Fibroblast of skin of abdomen (primary cell): ENCODE measurements at regions not wholly inside any gene's neighbourhood (a gene's known extent, or its start where the extent isn't known, plus 50 kb on each side); places are given as distances from the start of the nearest gene placed in this dataset.
"Not testable (repeated sequence)": the region's sequence is repeated elsewhere in the genome, so short reads cannot be mapped to it uniquely, and the experiment has no call there.

Experiments
- DNase-seq: peaks from one replicate; pipeline ENCODE4 v3.0.0-alpha.2; 2013

- DNase-seq: not testable (repeated sequence)
Measured at GRCh38 chr1:143764831-143765230, 207.0 kb downstream of the FAM72C start.

- DNase-seq: not testable (repeated sequence)
Measured at GRCh38 chr1:143760366-143760765, 211.4 kb downstream of the FAM72C start.

GRCh38 chr1:143755961-143756360, 215.8 kb downstream of the FAM72C start:
- DNase-seq: not testable (repeated sequence)

GRCh38 chr1:143748906-143749305, 222.9 kb downstream of the FAM72C start:
- DNase-seq: no peak

- no peak for DNase-seq
Measured at GRCh38 chr1:143736562-143736961, 235.2 kb downstream of the FAM72C start.

- peak; percentile 6 for DNase-seq
Measured at GRCh38 chr1:143735764-143736461, 235.9 kb downstream of the FAM72C start.

GRCh38 chr1:143734261-143734660, 237.5 kb downstream of the FAM72C start:
- DNase-seq: not testable (repeated sequence)

- not testable (repeated sequence) for DNase-seq
Measured at GRCh38 chr1:143730890-143731289, 240.9 kb downstream of the FAM72C start.

- DNase-seq: peak; percentile 33
Measured at GRCh38 chr1:143729449-143730111, 242.2 kb downstream of the FAM72C start.

GRCh38 chr1:143728802-143729448, 242.9 kb downstream of the FAM72C start:
- not testable (repeated sequence) for DNase-seq

GRCh38 chr1:143727263-143727662, 244.5 kb downstream of the FAM72C start:
- no peak for DNase-seq

- no peak for DNase-seq
Measured at GRCh38 chr1:143721024-143721373, 250.8 kb downstream of the FAM72C start.

GRCh38 chr1:143720087-143721023, 251.4 kb downstream of the FAM72C start:
- DNase-seq: no peak

- DNase-seq: no peak
Measured at GRCh38 chr1:143718524-143718923, 253.3 kb downstream of the FAM72C start.

- no peak for DNase-seq
Measured at GRCh38 chr1:143718021-143718420, 253.8 kb downstream of the FAM72C start.

- DNase-seq: no peak
Measured at GRCh38 chr1:143717434-143717833, 254.4 kb downstream of the FAM72C start.

- not testable (repeated sequence) for DNase-seq
Measured at GRCh38 chr1:143714913-143715312, 256.9 kb downstream of the FAM72C start.

- not testable (repeated sequence) for DNase-seq
Measured at GRCh38 chr1:143709606-143710259, 262.1 kb downstream of the FAM72C start.

GRCh38 chr1:143702739-143703138, 269.0 kb downstream of the FAM72C start:
- DNase-seq: not testable (repeated sequence)

- DNase-seq: no peak
Measured at GRCh38 chr1:143699731-143700130, 272.1 kb downstream of the FAM72C start.

- no peak for DNase-seq
Measured at GRCh38 chr1:143699115-143699514, 272.7 kb downstream of the FAM72C start.

- DNase-seq: no peak
Measured at GRCh38 chr1:143698016-143698415, 273.8 kb downstream of the FAM72C start.
